DMS153 treated with DMSO at 0.1 percent for 48 hours (cell line): ENCODE measurements at regions not wholly inside any gene's neighbourhood (a gene's known extent, or its start where the extent isn't known, plus 50 kb on each side); places are given as distances from the start of the nearest gene placed in this dataset.

ENCODE experiments used
- DNase-seq: peaks from one replicate; lab custom pipeline; 2025; ENCODE audit not compliant: unreplicated experiment; lab: John Stamatoyannopoulos, UW

- DNase-seq = no peak
Measured at GRCh38 chr4:127084666-127085065, 548.1 kb upstream of the INTU start.

GRCh38 chr4:127097061-127097460 lies 535.7 kb upstream of the INTU start:
- DNase-seq = no peak

- no peak for DNase-seq
Measured at GRCh38 chr4:127102361-127102760, 530.4 kb upstream of the INTU start.

GRCh38 chr4:127103681-127104115 lies 529.1 kb upstream of the INTU start:
- no peak for DNase-seq

DNA sequence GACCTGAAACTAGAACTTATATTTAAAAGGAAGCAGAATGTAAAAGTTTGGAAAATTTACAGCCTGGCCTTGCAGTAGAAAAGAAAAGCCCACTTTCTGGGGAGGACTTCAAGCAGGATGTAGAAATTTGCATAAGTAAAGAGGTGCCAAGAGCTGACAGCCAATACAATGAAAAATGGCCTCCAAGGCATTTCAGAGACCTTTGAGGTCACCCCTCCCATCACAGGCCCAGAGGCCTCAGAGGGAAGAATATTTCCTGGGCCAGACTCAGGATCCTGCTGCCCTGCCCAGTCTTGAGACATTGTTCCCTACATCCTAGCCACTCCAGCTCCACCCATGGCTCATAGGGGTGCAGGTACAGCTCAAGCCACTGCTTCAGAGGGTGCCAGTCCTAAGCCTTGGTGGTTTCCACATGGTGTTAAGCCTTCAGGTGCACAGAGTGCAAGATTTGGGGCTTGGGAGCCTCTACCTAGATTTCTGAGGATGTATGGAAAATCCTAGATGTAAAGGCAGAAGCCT lies 518.9 kb upstream of the INTU start:
- DNase-seq = no peak

DNA sequence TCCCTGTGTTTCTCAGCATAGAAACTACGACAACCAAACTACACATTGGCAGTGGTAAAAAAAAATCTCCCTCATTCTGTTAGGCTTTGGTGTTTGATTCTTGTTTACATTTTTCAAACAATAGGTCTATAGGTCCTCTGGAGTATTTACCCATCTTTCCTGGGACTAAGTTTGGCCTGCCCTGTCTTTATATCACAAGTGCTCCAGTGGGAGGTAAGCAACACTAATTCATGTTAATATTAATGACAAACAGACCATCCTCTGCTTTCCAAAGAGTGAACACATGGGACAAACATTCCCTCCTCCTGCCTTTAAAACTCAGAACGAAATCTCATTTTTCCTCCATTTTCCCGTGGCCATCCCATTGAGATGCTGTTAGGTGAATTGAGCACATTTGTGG lies 514.1 kb upstream of the INTU start:
- no peak for DNase-seq

DNA sequence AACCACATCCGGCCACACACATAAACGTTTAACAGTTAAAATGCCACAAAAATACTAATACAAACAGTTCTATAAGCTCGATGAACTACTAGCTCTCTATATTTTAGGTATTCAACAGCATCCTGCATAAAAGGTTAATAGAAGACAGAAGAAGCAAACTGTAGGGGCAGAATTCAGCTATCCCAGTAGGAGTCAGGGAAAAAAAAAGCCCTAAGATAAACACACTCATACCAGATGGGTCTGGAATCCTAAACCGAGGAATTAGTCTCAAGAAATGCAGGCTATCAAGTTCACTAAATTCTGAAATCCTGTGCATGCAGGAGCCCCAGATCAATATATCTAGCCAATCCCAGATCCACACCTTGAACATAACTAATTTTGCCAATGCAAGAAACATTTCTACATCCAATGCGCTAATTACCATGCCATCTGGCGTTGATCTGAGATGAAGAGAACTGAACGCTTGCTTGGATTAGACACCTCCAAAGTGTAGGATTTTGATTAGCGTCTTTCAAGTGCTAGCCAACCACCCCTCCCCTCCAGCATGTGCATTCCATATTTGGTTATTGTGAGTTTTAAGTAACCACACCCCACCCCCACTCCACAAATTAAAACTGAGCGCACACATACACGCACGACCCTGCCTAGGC lies 512.2 kb upstream of the INTU start:
- no peak for DNase-seq

DNA sequence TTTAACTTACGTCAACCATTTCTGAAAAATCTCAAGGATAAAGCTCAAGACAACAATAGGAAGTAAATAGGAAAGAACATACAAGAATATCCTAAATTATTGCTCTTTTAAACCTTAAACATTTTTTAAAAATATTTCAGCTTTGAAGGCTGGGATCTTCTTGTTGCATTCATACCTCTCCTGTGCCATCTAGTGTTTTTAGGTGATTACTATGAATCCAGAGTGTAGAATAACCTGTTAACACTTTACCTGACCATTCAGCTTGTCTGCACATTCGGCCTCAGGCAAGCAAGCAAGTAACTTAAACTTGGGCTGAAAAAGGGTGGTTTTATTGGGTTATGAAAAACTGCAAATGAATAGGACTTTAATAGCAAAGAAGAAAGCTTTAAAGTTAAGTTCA lies 507.8 kb upstream of the INTU start:
- no peak for DNase-seq

- DNase-seq = no peak
Measured at GRCh38 chr4:127126718-127127117, 506.0 kb upstream of the INTU start.

- DNase-seq = no peak
Measured at GRCh38 chr4:127131527-127131926, 501.2 kb upstream of the INTU start.

DNA sequence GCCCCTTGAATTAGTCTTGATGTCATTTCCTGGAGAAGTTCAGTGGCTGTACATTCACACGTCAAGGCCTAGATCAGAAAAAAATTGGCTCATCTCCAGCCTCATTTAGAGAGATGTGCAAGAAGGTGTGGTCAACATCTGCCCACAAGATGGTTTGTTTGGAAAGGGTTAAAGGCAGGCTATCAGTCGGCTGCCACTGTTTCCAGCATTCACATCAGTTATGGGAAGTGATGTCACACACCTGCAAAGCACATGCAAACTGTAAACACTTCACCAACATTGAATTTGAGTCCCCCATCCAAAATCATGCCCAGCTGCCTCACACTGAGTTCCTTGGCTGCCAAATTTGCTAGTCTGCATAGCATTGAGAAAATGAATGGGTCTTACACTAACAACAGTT lies 498.3 kb upstream of the INTU start:
- no peak for DNase-seq

GRCh38 chr4:127138586-127138985 lies 494.2 kb upstream of the INTU start:
- DNase-seq = no peak

DNA sequence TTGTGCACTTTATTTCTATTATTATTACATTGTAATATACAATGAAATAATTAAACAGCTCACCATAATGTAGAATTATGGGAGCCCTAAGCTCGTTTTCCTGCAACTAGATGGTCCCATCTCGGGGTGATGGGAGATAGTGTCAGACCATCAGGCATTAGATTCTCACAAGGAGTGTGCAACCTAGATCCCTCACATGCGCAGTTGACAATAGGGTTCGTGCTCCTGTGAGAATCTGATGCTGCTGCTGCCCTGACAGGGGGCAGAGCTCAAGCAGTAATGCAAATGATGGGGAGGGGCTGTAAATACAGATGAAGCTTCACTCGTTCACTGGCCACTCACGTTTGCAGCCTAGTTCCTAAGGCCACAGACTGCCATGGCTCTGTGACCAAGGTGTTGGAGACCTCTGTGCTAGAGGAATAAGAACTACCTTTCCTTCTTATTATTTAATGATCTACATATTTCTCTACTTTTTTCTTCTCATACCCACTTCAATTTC lies 492.9 kb upstream of the INTU start:
- DNase-seq = no peak

DNA sequence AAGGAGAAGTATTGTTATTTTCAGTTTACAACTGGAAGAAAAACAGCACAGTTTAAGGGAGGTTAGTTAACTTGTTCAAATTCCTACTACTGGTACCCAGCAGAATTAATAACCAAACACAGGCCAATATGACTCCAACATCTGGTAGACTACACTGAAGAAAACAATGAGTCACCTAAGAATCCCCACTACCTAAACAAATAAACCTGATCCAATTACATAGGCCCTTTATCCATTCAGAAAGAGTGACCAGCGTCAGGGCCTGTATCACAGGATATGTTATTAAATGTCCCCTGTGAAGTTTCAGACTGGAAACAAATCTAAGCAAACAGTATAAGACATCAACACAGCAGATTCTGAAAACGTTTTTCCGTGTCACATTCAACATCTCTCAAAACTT lies 492.5 kb upstream of the INTU start:
- peak; percentile 18 for DNase-seq

- no peak for DNase-seq
Measured at GRCh38 chr4:127141856-127142255, 490.9 kb upstream of the INTU start.

GRCh38 chr4:127143460-127144195 lies 489.1 kb upstream of the INTU start:
- no peak for DNase-seq

- DNase-seq = peak; percentile 78
Measured at GRCh38 chr4:127145006-127145540, 487.7 kb upstream of the INTU start.

GRCh38 chr4:127148165-127148564 lies 484.6 kb upstream of the INTU start:
- DNase-seq = no peak

- no peak for DNase-seq
Measured at GRCh38 chr4:127149086-127149485, 483.7 kb upstream of the INTU start.

DNA sequence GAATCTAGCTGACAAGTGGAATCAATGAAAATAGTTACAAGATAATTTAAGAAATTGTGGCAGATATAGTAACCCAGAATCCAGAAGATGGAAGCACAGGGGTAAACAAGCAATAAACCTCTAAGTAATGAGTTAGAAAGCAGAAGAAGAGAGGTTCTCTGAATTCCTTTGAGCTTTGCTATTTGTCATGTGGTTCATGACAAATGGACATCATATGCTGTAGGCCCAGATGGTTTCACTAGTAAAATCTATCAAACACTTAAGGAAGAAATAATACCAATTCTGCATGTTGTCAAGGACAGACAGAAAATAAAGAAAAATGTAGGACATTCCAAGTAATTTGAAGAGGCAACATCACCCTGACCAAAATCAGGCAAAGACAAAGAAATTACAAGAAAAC lies 480.8 kb upstream of the INTU start:
- DNase-seq = no peak

GRCh38 chr4:127155116-127155515 lies 477.6 kb upstream of the INTU start:
- no peak for DNase-seq

GRCh38 chr4:127155555-127155954 lies 477.2 kb upstream of the INTU start:
- no peak for DNase-seq
